ENCODE measurements at regions not wholly inside any gene's neighbourhood (a gene's known extent, or its start where the extent isn't known, plus 50 kb on each side); places are given as distances from the start of the nearest gene placed in this dataset.
"Not testable (repeated sequence)": the region's sequence is repeated elsewhere in the genome, so short reads cannot be mapped to it uniquely, and the experiment has no call there.

- TF ChIP-seq POLR2A, EP300 (IDR thresholded peaks at IDR 0.05): not testable (repeated sequence)
Measured at GRCh38 chr2:22475103-22475502, 909.9 kb upstream of the KLHL29 start.

Measured in ovary (tissue), 1 donor.